Stimulated activated CD4-positive, alpha-beta T cell treated with anti-CD3 and anti-CD28 coated beads, TNF-alpha, amount 100 ng/mL, for 48 hours (primary cell): ENCODE measurements at regions not wholly inside any gene's neighbourhood (a gene's known extent, or its start where the extent isn't known, plus 50 kb on each side); places are given as distances from the start of the nearest gene placed in this dataset.

Source experiments
- DNase-seq, 3 donors: peaks; one replicate each; pipeline ENCODE4 v3.0.0-alpha.2; 2020; ENCODE audit warnings: low read depth in 3 of 3

GRCh38 chr2:120477198-120477597 lies 131.3 kb downstream of the INHBB start:
- no peak for DNase-seq

- DNase-seq, result no peak
These were observed 132.0 kb downstream of the INHBB start for GRCh38 chr2:120477831-120478481.

GRCh38 chr2:120480346-120480902 lies 134.5 kb downstream of the INHBB start:
- no peak for DNase-seq

- no peak for DNase-seq
These were observed 135.0 kb downstream of the INHBB start for GRCh38 chr2:120480903-120481445.

- DNase-seq, result no peak
These were observed 135.7 kb downstream of the INHBB start for GRCh38 chr2:120481446-120482194.

- DNase-seq, result no peak
These were observed 136.4 kb downstream of the INHBB start for GRCh38 chr2:120482334-120482733.

- DNase-seq, result no peak
These were observed 137.4 kb downstream of the INHBB start for GRCh38 chr2:120483355-120483754.

GRCh38 chr2:120485096-120485495 lies 139.2 kb downstream of the INHBB start:
- no peak for DNase-seq

- no peak for DNase-seq
These were observed 140.5 kb downstream of the INHBB start for GRCh38 chr2:120486441-120486840.

GRCh38 chr2:120486946-120487345 lies 141.0 kb downstream of the INHBB start:
- no peak for DNase-seq

GRCh38 chr2:120488531-120488930 lies 142.6 kb downstream of the INHBB start:
- no peak for DNase-seq

GRCh38 chr2:120489023-120489422 lies 143.1 kb downstream of the INHBB start:
- no peak for DNase-seq

- DNase-seq, result no peak
These were observed 144.3 kb downstream of the INHBB start for GRCh38 chr2:120490091-120490798.

GRCh38 chr2:120491111-120491625 lies 145.2 kb downstream of the INHBB start:
- DNase-seq, result no peak

- no peak for DNase-seq
These were observed 147.3 kb downstream of the INHBB start for GRCh38 chr2:120493231-120493630.

GRCh38 chr2:120494446-120494845 lies 148.5 kb downstream of the INHBB start:
- no peak for DNase-seq

- DNase-seq, result no peak
These were observed 149.7 kb downstream of the INHBB start for GRCh38 chr2:120495586-120495985.

- DNase-seq, result no peak
These were observed 150.3 kb downstream of the INHBB start for GRCh38 chr2:120496235-120496634.

GRCh38 chr2:120496759-120497158 lies 150.8 kb downstream of the INHBB start:
- no peak for DNase-seq

GRCh38 chr2:120497261-120497977 lies 151.5 kb downstream of the INHBB start:
- no peak for DNase-seq

GRCh38 chr2:120498121-120498520 lies 152.2 kb downstream of the INHBB start:
- DNase-seq, result no peak
